T-helper 17 cell (primary cell): ENCODE measurements at regions not wholly inside any gene's neighbourhood (a gene's known extent, or its start where the extent isn't known, plus 50 kb on each side); places are given as distances from the start of the nearest gene placed in this dataset.

Experiments
- ATAC-seq: fragments of 150-1000 bp; cut with Tn5 transposase; 2 replicates; pipeline ENCODE4 v1.10.0; 2021; ENCODE audit warnings: mild to moderate bottlenecking, moderate library complexity
- DNase-seq, 3 donors: peaks; one replicate each; pipeline versions ENCODE4 v3.0.0 to v3.0.0-alpha.2; 2020 to 2021
- H3K9me3 ChIP-seq: one replicate; pipeline ENCODE4 v1.7.0; 2013; ENCODE audit warnings: low read length, mild to moderate bottlenecking; ENCODE audit not compliant: control insufficient read depth, poor library complexity, severe bottlenecking
- H3K27ac Mint-ChIP-seq: one replicate; pipeline ENCODE4 v1.8.0; 2022; ENCODE audit warnings: mild to moderate bottlenecking, moderate library complexity, mixed read lengths
- H3K27me3 Mint-ChIP-seq: one replicate; pipeline ENCODE4 v1.8.0; 2022; ENCODE audit warnings: mixed read lengths
- H3K36me3 Mint-ChIP-seq: one replicate; pipeline ENCODE4 v1.8.0; 2022; ENCODE audit warnings: low read depth, mixed read lengths
- H3K4me1 Mint-ChIP-seq: one replicate; pipeline ENCODE4 v1.8.0; 2022; ENCODE audit warnings: mild to moderate bottlenecking, mixed read lengths
- H3K4me3 Mint-ChIP-seq: one replicate; pipeline ENCODE4 v1.8.0; 2022; ENCODE audit warnings: mild to moderate bottlenecking, moderate library complexity, mixed read lengths

GRCh38 chr22:48538291-48538820, 1289.3 kb downstream of the BRD1 start:
- Mint-ChIP-seq H3K36me3 (no peaks in the 10 kb centered on the region), H3K4me1 (no peaks in the 10 kb centered on the region), H3K4me3 (no peak overlapping the region), H3K27me3 (no peaks in the 10 kb centered on the region), H3K27ac (no peak overlapping the region)
- H3K9me3 ChIP-seq, result no peaks in the 10 kb centered on the region
- no peak for ATAC-seq
- DNase-seq, result no peak

DNA sequence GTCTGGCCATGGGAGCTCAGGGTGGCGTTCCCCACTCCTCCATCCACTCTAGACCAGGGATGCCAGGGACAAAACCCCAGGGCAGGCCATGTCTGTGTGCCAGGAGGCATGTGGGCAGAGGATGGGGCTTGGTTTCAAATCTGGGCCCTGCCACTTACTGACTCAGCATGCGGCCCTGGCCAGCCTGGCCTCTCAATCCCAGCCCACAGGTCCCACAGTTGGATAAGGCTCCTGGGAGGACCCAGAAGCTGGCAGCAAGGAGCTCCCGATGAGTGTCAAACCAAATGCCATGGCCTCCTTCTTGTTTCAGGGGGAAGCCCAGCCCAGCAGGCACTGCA, 1290.4 kb downstream of the BRD1 start:
- no peaks in the 10 kb centered on the region for H3K9me3 ChIP-seq
- Mint-ChIP-seq H3K4me1 (no peaks in the 10 kb centered on the region), H3K36me3 (no peaks in the 10 kb centered on the region), H3K27me3 (peaks cover 5% of the 10 kb centered on the region), H3K27ac (no peak overlapping the region), H3K4me3 (no peak overlapping the region)
- no peak for DNase-seq
- no peak for ATAC-seq

GRCh38 chr22:48536541-48537342, 1290.9 kb downstream of the BRD1 start:
- H3K27ac Mint-ChIP-seq, result no peak overlapping the region
- H3K4me1 Mint-ChIP-seq, result no peaks in the 10 kb centered on the region
- DNase-seq, result no peak
- no peaks in the 10 kb centered on the region for H3K36me3 Mint-ChIP-seq
- H3K9me3 ChIP-seq, result no peaks in the 10 kb centered on the region
- no peak for ATAC-seq
- H3K4me3 Mint-ChIP-seq, result no peak overlapping the region
- peaks cover 10% of the 10 kb centered on the region for H3K27me3 Mint-ChIP-seq

DNA sequence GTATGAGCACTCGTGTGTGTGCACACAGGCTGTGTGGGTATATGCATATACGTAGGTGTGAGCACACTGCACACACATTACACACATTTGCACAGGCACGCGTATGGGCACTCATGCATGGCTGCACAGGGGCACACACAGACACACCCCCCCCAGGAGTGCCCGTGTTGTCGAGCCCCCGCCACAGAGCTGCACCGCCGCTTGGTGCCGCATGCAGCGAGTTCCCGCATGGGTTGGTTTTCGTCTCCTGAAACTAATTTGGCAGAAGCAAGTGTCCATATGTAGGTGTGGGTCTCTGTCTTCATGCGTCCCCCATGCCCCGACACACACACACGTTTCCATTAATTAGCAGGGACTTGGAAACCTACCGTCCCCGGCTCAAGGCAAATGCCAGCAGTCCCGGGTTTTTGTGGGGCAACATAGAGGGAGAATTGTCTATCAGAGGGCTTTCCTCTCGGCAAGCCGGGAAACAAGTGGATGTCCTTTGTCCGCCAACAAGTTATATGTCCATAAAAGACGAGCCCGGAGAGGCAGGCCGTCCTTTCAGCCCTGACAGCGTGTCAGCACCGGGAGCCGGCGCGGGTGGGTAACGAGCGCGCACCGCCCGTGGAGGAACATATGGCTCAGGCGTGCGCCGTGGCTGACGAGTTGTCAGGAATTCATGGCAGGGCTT, 1291.7 kb downstream of the BRD1 start:
- Mint-ChIP-seq H3K27ac (no peak overlapping the region), H3K4me3 (no peak overlapping the region), H3K36me3 (no peaks in the 10 kb centered on the region), H3K4me1 (no peaks in the 10 kb centered on the region), H3K27me3 (peaks cover 10% of the 10 kb centered on the region)
- no peaks in the 10 kb centered on the region for H3K9me3 ChIP-seq
- no peak for ATAC-seq
- DNase-seq, result no peak

DNA sequence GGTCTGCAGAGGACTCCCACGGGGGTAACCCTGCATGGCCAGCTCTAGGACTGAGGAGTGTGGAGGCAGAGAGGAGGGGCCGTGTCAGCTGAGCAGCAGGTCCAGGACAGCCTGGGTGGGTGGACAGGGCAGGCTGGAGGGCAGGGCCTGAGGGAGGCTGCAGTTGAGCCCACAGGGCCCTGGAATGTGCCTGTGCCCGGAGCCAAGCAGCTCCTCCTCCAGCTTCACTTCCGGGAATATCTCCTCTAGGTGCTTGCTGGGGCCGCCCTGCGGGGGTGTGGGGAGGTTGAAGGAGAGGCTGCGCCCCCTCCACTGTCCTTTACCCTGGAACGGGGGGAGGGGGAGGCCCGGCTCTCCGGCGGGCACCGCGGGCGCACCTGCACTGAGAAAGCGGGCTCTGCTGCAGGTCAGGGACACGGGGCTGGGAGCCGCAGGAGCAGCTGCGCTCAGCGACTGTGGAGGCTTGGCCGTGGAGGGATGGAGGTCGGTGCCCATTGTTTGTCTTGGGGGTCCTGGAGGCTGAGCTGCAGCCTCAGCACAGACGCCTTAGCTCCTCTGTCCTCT, 1293.2 kb downstream of the BRD1 start:
- Mint-ChIP-seq H3K27me3 (peaks cover 10% of the 10 kb centered on the region), H3K27ac (no peak overlapping the region), H3K36me3 (no peaks in the 10 kb centered on the region), H3K4me1 (no peaks in the 10 kb centered on the region), H3K4me3 (no peak overlapping the region)
- no peak for DNase-seq
- no peak for ATAC-seq
- H3K9me3 ChIP-seq, result no peaks in the 10 kb centered on the region

DNA sequence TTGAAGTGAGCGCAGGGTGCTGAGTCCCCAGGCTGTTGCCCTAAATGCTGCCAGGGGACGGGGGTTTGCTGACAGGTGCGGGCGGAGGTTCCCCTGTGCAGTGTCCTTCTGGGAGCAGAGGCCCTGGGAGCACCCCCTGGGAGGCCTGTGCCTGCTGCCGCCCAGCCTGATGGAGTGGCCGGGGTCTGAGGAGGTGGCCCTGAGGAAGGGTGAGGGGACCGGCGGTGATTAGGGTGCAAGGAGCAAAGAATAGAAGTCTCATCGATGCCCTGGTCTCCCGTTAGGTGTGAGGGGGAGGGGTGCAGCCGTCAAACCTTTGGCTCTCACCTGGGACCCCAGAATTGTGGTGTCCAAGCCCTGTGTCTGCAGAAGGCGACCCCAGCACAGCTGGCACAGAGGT, 1294.7 kb downstream of the BRD1 start:
- DNase-seq (no peak), ATAC-seq (no peak)
- no peaks in the 10 kb centered on the region for H3K9me3 ChIP-seq
- Mint-ChIP-seq H3K4me3 (no peak overlapping the region), H3K4me1 (no peaks in the 10 kb centered on the region), H3K36me3 (no peaks in the 10 kb centered on the region), H3K27ac (no peak overlapping the region), H3K27me3 (peaks cover 10% of the 10 kb centered on the region)

GRCh38 chr22:48531761-48532435, 1295.8 kb downstream of the BRD1 start:
- no peak overlapping the region for H3K4me3 Mint-ChIP-seq
- H3K36me3 Mint-ChIP-seq, result no peaks in the 10 kb centered on the region
- DNase-seq (no peak), ATAC-seq (no peak)
- H3K27me3 Mint-ChIP-seq, result peaks cover 10% of the 10 kb centered on the region
- H3K9me3 ChIP-seq, result no peaks in the 10 kb centered on the region
- H3K4me1 Mint-ChIP-seq, result no peaks in the 10 kb centered on the region
- no peak overlapping the region for H3K27ac Mint-ChIP-seq

- DNase-seq (no peak), ATAC-seq (no peak)
- Mint-ChIP-seq H3K4me1 (no peaks in the 10 kb centered on the region), H3K27ac (no peak overlapping the region), H3K27me3 (peaks cover 15% of the 10 kb centered on the region), H3K4me3 (no peak overlapping the region), H3K36me3 (no peaks in the 10 kb centered on the region)
- no peaks in the 10 kb centered on the region for H3K9me3 ChIP-seq
Observed at GRCh38 chr22:48531108-48531507, 1296.6 kb downstream of the BRD1 start.

GRCh38 chr22:48530666-48531065, 1297.0 kb downstream of the BRD1 start:
- Mint-ChIP-seq H3K27me3 (peaks cover 20% of the 10 kb centered on the region), H3K4me1 (no peaks in the 10 kb centered on the region), H3K27ac (no peak overlapping the region), H3K36me3 (no peaks in the 10 kb centered on the region), H3K4me3 (no peak overlapping the region)
- no peaks in the 10 kb centered on the region for H3K9me3 ChIP-seq
- ATAC-seq (no peak), DNase-seq (no peak)

GRCh38 chr22:48528221-48528915, 1299.3 kb downstream of the BRD1 start:
- Mint-ChIP-seq H3K27me3 (peaks cover 21% of the 10 kb centered on the region), H3K36me3 (no peaks in the 10 kb centered on the region), H3K27ac (no peak overlapping the region), H3K4me1 (peaks cover 2% of the 10 kb centered on the region), H3K4me3 (no peak overlapping the region)
- no peak for DNase-seq
- no peaks in the 10 kb centered on the region for H3K9me3 ChIP-seq
- ATAC-seq, result no peak

DNA sequence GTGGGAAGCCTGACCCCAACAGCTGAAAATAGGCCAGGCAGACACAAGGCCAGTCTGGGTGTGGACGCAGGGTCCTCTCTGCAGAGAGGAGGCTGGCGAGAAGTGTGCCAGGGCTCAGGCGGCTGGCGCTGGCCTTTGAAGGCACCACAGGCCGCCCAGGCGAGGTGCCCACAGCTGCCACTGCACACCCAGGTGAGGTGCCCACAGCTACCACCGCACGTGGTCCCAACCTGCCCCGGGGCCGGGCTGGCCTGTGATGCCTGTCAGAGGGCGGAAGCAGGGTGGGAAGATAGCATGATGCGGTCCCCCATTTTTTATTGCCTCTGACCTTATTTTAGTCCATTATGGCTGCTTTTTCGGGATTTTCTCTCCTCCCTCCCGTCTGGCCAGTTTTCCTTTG, 1303.9 kb downstream of the BRD1 start:
- ATAC-seq (no peak), DNase-seq (no peak)
- no peaks in the 10 kb centered on the region for H3K36me3 Mint-ChIP-seq
- H3K9me3 ChIP-seq, result no peaks in the 10 kb centered on the region
- H3K4me3 Mint-ChIP-seq, result no peak overlapping the region
- peaks cover 2% of the 10 kb centered on the region for H3K4me1 Mint-ChIP-seq
- H3K27ac Mint-ChIP-seq, result no peak overlapping the region
- peaks cover 12% of the 10 kb centered on the region for H3K27me3 Mint-ChIP-seq

DNA sequence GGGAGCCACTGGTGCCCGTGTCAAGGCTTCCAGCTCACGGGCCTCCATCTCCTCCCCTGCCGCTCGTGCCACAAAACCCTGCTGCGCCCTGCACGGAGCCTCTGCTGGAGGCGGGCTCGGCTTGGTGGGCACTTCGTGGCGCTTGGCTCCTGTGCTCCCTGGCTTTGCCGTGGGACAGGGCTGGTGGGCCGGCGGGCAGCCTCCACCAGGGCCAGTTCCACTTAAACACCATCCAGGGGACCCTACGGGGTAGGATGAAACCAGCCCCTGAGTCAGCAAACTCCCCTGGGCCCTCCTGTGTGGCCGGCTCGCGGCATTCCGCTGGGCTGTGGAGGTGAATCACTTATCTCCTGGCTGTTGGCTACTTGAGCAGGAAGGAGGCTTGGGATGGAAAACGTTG, 1304.6 kb downstream of the BRD1 start:
- H3K4me3 Mint-ChIP-seq, result no peak overlapping the region
- no peaks in the 10 kb centered on the region for H3K36me3 Mint-ChIP-seq
- ATAC-seq (no peak), DNase-seq (no peak)
- peaks cover 2% of the 10 kb centered on the region for H3K4me1 Mint-ChIP-seq
- H3K27me3 Mint-ChIP-seq, result peaks cover 18% of the 10 kb centered on the region
- no peak overlapping the region for H3K27ac Mint-ChIP-seq
- H3K9me3 ChIP-seq, result no peaks in the 10 kb centered on the region

GRCh38 chr22:48522271-48522670, 1305.4 kb downstream of the BRD1 start:
- Mint-ChIP-seq H3K4me1 (peaks cover 2% of the 10 kb centered on the region), H3K4me3 (no peak overlapping the region), H3K27me3 (peaks cover 18% of the 10 kb centered on the region), H3K27ac (no peak overlapping the region), H3K36me3 (no peaks in the 10 kb centered on the region)
- ATAC-seq, result no peak
- no peaks in the 10 kb centered on the region for H3K9me3 ChIP-seq
- no peak for DNase-seq
